ENCODE measurements at regions not wholly inside any gene's neighbourhood (a gene's known extent, or its start where the extent isn't known, plus 50 kb on each side); places are given as distances from the start of the nearest gene placed in this dataset.

- in situ Hi-C loops (cut with HindIII; ENCODE audit: low pct_unique_long_range_greater_than_20kb, low sequenced_read_pairs): no loop called here
- DNase-seq (ENCODE audit: low read depth in 1 of 2, low spot score in 1 of 2): no peak
- no peak for TF ChIP-seq JUND (IDR thresholded peaks at IDR 0.05; ENCODE audit: low read depth)
These were observed 743.0 kb upstream of the CBLB start for GRCh38 chr3:106611841-106612240.

GRCh38 chr3:106616556-106616955 is 747.7 kb upstream of the CBLB start:
- no peak for DNase-seq (ENCODE audit: low read depth in 1 of 2, low spot score in 1 of 2)
- in situ Hi-C loops (cut with HindIII; ENCODE audit: low pct_unique_long_range_greater_than_20kb, low sequenced_read_pairs): no loop called here
- TF ChIP-seq JUND (IDR thresholded peaks at IDR 0.05; ENCODE audit: low read depth): no peak

GRCh38 chr3:106617276-106617675 is 748.5 kb upstream of the CBLB start:
- in situ Hi-C loops (cut with HindIII; ENCODE audit: low pct_unique_long_range_greater_than_20kb, low sequenced_read_pairs): no loop called here
- no peak for DNase-seq (ENCODE audit: low read depth in 1 of 2, low spot score in 1 of 2)
- no peak for TF ChIP-seq JUND (IDR thresholded peaks at IDR 0.05; ENCODE audit: low read depth)

- DNase-seq (ENCODE audit: low read depth in 1 of 2, low spot score in 1 of 2): no peak
- in situ Hi-C loops (cut with HindIII; ENCODE audit: low pct_unique_long_range_greater_than_20kb, low sequenced_read_pairs): no loop called here
- TF ChIP-seq JUND (IDR thresholded peaks at IDR 0.05; ENCODE audit: low read depth): no peak
These were observed 751.8 kb upstream of the CBLB start for GRCh38 chr3:106620646-106621045.

GRCh38 chr3:106624154-106624553 is 753.1 kb upstream of the CCDC54 start:
- TF ChIP-seq JUND (IDR thresholded peaks at IDR 0.05; ENCODE audit: low read depth): no peak
- in situ Hi-C loops (cut with HindIII; ENCODE audit: low pct_unique_long_range_greater_than_20kb, low sequenced_read_pairs): no loop called here
- no peak for DNase-seq (ENCODE audit: low read depth in 1 of 2, low spot score in 1 of 2)

- in situ Hi-C loops (cut with HindIII; ENCODE audit: low pct_unique_long_range_greater_than_20kb, low sequenced_read_pairs): no loop called here
- DNase-seq (ENCODE audit: low read depth in 1 of 2, low spot score in 1 of 2): no peak
- TF ChIP-seq JUND (IDR thresholded peaks at IDR 0.05; ENCODE audit: low read depth): no peak
These were observed 748.8 kb upstream of the CCDC54 start for GRCh38 chr3:106628407-106628806.

- no peak for DNase-seq (ENCODE audit: low read depth in 1 of 2, low spot score in 1 of 2)
- in situ Hi-C loops (cut with HindIII; ENCODE audit: low pct_unique_long_range_greater_than_20kb, low sequenced_read_pairs): no loop called here
- TF ChIP-seq JUND (IDR thresholded peaks at IDR 0.05; ENCODE audit: low read depth): no peak
These were observed 747.9 kb upstream of the CCDC54 start for GRCh38 chr3:106629215-106629832.

- TF ChIP-seq JUND (IDR thresholded peaks at IDR 0.05; ENCODE audit: low read depth): no peak
- DNase-seq (ENCODE audit: low read depth in 1 of 2, low spot score in 1 of 2): no peak
- in situ Hi-C loops (cut with HindIII; ENCODE audit: low pct_unique_long_range_greater_than_20kb, low sequenced_read_pairs): no loop called here
These were observed 745.7 kb upstream of the CCDC54 start for GRCh38 chr3:106631373-106632108.

- TF ChIP-seq JUND (IDR thresholded peaks at IDR 0.05; ENCODE audit: low read depth): no peak
- in situ Hi-C loops (cut with HindIII; ENCODE audit: low pct_unique_long_range_greater_than_20kb, low sequenced_read_pairs): no loop called here
- DNase-seq (ENCODE audit: low read depth in 1 of 2, low spot score in 1 of 2): peak in 1 of 2 experiments; percentile 7
These were observed 742.0 kb upstream of the CCDC54 start for GRCh38 chr3:106635271-106635670.

- no peak for TF ChIP-seq JUND (IDR thresholded peaks at IDR 0.05; ENCODE audit: low read depth)
- no peak for DNase-seq (ENCODE audit: low read depth in 1 of 2, low spot score in 1 of 2)
- in situ Hi-C loops (cut with HindIII; ENCODE audit: low pct_unique_long_range_greater_than_20kb, low sequenced_read_pairs): no loop called here
These were observed 741.4 kb upstream of the CCDC54 start for GRCh38 chr3:106635826-106636225.

- TF ChIP-seq JUND (IDR thresholded peaks at IDR 0.05; ENCODE audit: low read depth): no peak
- DNase-seq (ENCODE audit: low read depth in 1 of 2, low spot score in 1 of 2): no peak
- in situ Hi-C loops (cut with HindIII; ENCODE audit: low pct_unique_long_range_greater_than_20kb, low sequenced_read_pairs): no loop called here
These were observed 736.9 kb upstream of the CCDC54 start for GRCh38 chr3:106640353-106640752.

- TF ChIP-seq JUND (IDR thresholded peaks at IDR 0.05; ENCODE audit: low read depth): no peak
- in situ Hi-C loops (cut with HindIII; ENCODE audit: low pct_unique_long_range_greater_than_20kb, low sequenced_read_pairs): no loop called here
- no peak for DNase-seq (ENCODE audit: low read depth in 1 of 2, low spot score in 1 of 2)
These were observed 735.1 kb upstream of the CCDC54 start for GRCh38 chr3:106642161-106642560.

GRCh38 chr3:106643684-106644161 is 733.5 kb upstream of the CCDC54 start:
- in situ Hi-C loops (cut with HindIII; ENCODE audit: low pct_unique_long_range_greater_than_20kb, low sequenced_read_pairs): no loop called here
- DNase-seq (ENCODE audit: low read depth in 1 of 2, low spot score in 1 of 2): no peak
- no peak for TF ChIP-seq JUND (IDR thresholded peaks at IDR 0.05; ENCODE audit: low read depth)
